ENCODE measurements at regions not wholly inside any gene's neighbourhood (a gene's known extent, or its start where the extent isn't known, plus 50 kb on each side); places are given as distances from the start of the nearest gene placed in this dataset.

DNA sequence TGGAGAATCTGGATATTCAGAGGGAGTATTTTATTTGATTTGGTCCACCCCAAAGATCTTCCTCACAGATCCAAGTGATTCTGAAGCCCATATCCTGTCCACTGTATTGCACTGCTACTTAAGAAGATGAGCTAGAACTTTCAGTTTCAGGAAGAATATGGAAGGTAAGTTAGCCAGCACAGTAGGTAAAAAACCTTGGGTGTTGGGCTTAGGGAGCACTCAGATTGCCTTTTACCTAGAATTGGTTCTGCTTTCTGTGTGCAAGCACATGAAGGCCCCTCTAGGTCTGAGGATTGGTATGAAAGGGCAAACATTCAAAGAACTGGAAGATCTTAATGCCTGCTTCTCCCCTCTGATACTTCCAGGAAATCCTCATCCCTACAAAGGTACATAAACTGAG lies 146.7 kb upstream of the COL1A2 start:
- Histone ChIP-seq H3K4me3 (ENCODE audit: low read length) (no peak overlapping the region), H3K27me3 (ENCODE audit: insufficient read depth, low read length) (no peaks in the 10 kb centered on the region), H3K9me3 (ENCODE audit: low read depth, low read length) (no peaks in the 10 kb centered on the region), H3K4me1 (ENCODE audit: insufficient read depth, low read length) (no peaks in the 10 kb centered on the region)

DNA sequence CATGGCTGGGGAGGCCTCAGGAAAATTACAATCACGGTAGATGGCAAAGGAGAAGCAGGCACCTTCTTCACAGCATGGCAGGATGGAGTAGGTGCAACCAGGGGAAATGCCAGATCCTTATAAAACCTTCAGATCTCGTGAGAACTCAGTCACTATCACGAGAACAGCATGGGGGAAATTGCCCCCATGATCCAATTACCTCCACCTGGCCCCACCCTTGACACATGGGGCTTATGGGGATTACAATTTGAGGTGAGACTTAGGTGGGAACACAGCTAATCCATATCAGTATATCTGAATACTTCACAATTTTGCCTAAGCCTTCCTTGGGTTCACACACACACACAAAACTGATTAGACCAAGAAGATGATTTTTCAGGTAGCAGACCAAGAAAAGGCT lies 145.1 kb upstream of the COL1A2 start:
- Histone ChIP-seq H3K27me3 (ENCODE audit: insufficient read depth, low read length) (no peaks in the 10 kb centered on the region), H3K4me3 (ENCODE audit: low read length) (no peak overlapping the region), H3K9me3 (ENCODE audit: low read depth, low read length) (no peaks in the 10 kb centered on the region), H3K4me1 (ENCODE audit: insufficient read depth, low read length) (no peaks in the 10 kb centered on the region)

DNA sequence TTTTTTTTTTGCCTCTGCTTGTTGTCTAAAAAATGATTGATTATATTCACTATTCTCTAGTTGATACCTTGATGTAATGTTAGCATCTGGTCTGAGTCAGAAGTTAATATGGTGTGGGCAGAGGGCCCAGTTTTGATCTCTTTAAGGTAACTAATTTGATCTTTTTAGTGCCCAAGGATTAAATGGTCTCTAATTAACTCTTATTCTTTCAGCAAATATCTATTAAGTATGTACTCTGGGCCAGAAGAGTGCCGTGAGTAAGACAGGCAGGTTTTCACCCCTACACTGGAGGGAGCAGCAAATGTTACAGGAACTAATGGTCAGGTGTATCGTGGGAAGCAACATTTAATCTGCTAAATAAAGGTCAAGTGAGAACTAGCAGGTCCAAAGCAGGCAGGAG lies 144.6 kb upstream of the COL1A2 start:
- Histone ChIP-seq H3K4me3 (ENCODE audit: low read length) (no peak overlapping the region), H3K4me1 (ENCODE audit: insufficient read depth, low read length) (no peaks in the 10 kb centered on the region), H3K9me3 (ENCODE audit: low read depth, low read length) (no peaks in the 10 kb centered on the region), H3K27me3 (ENCODE audit: insufficient read depth, low read length) (no peaks in the 10 kb centered on the region)

DNA sequence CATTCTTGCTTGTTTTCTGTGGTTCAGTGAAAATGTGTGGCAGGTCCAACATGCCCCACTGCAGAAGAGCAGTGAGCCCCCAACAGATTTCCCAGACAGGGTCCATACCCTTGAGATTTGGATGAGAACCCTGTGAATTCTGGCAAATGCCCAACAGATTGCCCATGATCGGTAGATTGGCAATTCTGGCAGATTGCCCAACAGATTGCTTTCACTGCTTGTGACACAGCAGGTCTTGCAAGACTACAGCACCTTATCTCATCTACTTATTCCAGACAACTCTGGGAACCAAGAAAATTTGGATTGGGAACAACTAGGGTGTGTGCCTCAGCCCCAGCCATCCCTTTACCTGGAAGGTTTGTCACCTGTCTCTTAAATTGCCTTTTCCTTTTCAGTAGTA lies 143.7 kb upstream of the COL1A2 start:
- Histone ChIP-seq H3K4me1 (ENCODE audit: insufficient read depth, low read length) (no peaks in the 10 kb centered on the region), H3K4me3 (ENCODE audit: low read length) (no peak overlapping the region), H3K27me3 (ENCODE audit: insufficient read depth, low read length) (no peaks in the 10 kb centered on the region), H3K9me3 (ENCODE audit: low read depth, low read length) (no peaks in the 10 kb centered on the region)

DNA sequence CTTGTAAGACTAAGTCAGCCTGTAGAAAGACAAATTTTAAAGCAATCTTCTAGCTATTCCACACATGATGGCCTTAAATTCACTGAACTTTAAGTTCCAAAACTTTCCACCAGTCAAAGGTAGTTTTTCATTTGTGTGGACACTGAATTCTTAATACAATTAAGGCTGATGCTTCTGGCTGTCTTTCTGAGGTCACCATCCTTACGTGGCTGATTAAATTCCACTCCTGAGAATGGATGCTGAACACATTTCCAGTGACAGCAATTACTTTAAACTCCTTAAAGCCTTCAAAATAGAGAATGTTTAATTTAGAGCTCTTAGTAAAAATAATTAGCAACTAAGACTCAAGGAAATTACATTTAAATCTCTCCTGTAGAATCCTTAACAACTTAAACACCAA lies 142.6 kb upstream of the COL1A2 start:
- no peaks in the 10 kb centered on the region for H3K4me1 ChIP-seq (ENCODE audit: insufficient read depth, low read length)
- no peak overlapping the region for H3K4me3 ChIP-seq (ENCODE audit: low read length)
- H3K27me3 ChIP-seq (ENCODE audit: insufficient read depth, low read length), result no peaks in the 10 kb centered on the region
- H3K9me3 ChIP-seq (ENCODE audit: low read depth, low read length), result no peaks in the 10 kb centered on the region

DNA sequence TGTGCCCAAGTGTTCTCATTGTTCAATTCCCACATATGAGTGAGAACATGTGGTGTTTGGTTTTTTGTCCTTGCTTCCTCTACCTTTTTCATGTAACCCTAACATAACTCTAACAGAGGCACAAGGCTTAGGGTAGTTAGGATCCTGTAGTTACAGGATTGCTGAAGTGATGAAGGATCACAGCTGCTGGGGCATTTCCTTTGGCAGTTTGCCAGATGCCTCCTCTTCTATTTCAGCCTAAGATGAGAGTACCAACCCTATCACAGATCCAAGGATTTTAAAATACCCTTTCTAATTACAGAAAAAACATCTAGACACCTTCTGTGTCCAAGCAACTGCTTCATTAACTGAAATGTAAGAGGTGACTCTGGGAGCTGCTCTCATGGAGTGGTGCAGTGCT lies 141.7 kb upstream of the COL1A2 start:
- Histone ChIP-seq H3K4me1 (ENCODE audit: insufficient read depth, low read length) (no peaks in the 10 kb centered on the region), H3K4me3 (ENCODE audit: low read length) (no peak overlapping the region), H3K27me3 (ENCODE audit: insufficient read depth, low read length) (no peaks in the 10 kb centered on the region), H3K9me3 (ENCODE audit: low read depth, low read length) (no peaks in the 10 kb centered on the region)

DNA sequence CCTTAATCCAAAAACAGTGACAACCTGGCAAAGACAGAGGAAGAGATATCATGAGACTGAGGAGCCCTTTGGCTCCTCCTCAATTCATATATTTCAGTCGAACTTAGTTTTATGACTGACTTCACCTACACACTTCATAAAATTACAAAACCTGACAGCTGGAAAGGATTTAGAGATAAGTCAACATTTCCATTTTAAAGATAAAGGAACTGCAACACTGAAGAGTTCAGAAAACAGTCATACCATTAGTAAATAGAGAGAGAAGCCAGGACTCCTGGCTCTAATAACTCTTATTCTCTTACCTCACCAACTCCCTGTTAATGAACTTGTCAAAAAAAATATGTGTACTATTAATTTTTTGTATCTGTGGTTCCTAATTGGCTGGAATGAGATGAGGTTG lies 141.0 kb upstream of the COL1A2 start:
- no peak overlapping the region for H3K4me3 ChIP-seq (ENCODE audit: low read length)
- no peaks in the 10 kb centered on the region for H3K27me3 ChIP-seq (ENCODE audit: insufficient read depth, low read length)
- no peaks in the 10 kb centered on the region for H3K9me3 ChIP-seq (ENCODE audit: low read depth, low read length)
- no peaks in the 10 kb centered on the region for H3K4me1 ChIP-seq (ENCODE audit: insufficient read depth, low read length)

DNA sequence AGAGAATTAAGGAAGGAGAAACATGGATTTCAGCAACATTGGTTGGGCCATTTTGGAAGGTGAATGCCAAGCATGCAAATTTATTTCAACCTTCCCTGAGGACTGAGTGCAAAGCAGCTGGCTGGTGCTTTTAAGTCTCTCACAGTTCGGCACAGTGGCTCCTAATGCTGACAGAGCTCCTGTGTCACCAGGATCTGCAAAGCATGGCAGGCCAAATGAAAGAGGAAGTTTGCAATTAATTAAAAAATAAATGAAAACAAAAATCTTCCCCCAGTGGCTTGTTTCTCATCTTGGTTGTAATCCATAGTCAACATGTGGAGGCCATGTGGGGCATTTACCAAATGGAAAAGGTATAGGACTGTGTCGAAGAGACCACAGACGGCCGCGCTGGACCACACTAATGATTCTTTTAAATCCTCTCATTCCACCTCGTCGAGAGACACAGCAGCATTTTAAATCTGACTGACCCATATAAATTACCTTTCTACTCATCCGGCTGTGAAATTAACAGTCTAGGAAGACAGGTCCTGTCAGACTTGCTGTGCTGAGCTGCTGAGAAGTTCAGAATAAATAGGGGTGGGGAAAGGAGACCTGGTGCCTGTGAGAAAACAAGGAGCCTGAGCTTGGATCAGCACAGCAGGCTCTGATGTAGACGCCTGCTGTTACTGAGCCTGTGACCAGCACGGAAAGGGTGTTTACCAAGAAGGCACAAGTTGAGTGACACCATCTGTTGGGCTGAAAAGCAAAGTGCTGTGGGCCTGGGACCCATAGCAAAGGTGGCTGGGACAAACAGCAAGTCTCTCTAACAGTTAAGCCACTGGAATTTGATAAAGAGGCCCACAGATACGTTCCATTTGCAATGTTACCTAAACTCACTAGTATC lies 136.0 kb upstream of the COL1A2 start:
- no peak overlapping the region for H3K4me3 ChIP-seq (ENCODE audit: low read length)
- H3K9me3 ChIP-seq (ENCODE audit: low read depth, low read length), result no peaks in the 10 kb centered on the region
- H3K4me1 ChIP-seq (ENCODE audit: insufficient read depth, low read length), result no peaks in the 10 kb centered on the region
- peaks cover 3% of the 10 kb centered on the region for H3K27me3 ChIP-seq (ENCODE audit: insufficient read depth, low read length)

DNA sequence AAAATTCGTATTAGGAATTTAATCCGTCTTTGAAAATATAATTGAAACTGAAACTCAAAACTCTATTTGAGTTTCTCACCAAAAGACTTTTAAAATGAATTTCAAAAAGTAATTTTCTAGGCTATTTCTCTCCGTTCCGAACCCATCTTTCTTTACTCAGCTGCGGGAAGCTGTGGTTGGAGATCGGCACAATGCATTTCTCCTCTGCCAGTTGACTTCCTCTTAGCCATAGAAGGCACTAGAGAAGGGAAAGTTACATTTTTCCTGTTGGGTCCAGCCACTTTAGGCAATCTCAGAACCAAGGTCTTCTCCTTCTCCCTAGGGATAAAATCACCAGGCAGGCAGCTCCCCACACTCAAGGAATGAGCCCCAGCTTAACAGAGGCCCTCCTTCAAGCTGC lies 133.6 kb upstream of the COL1A2 start:
- H3K4me3 ChIP-seq (ENCODE audit: low read length), result no peak overlapping the region
- H3K9me3 ChIP-seq (ENCODE audit: low read depth, low read length), result no peaks in the 10 kb centered on the region
- H3K27me3 ChIP-seq (ENCODE audit: insufficient read depth, low read length), result peaks cover 3% of the 10 kb centered on the region
- no peaks in the 10 kb centered on the region for H3K4me1 ChIP-seq (ENCODE audit: insufficient read depth, low read length)

DNA sequence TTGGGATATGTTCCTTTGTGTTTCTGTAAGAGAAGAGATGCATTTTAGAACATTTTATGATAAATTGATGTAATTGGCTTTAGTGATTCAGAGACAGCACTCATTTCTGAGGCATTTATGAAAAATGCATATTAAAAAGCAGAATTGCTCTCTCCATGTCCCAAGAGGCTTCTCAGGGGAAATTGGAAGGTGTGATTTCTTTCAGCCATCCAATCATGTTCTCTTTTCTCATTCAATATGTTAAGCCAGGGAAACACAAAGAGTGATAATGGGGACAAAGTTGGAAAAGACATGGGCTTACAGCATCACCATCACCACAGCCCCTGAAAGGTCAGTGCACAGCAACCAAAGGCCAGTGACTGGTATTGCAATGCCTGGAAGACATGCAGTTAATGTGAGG lies 129.9 kb upstream of the COL1A2 start:
- Histone ChIP-seq H3K4me1 (ENCODE audit: insufficient read depth, low read length) (no peaks in the 10 kb centered on the region), H3K27me3 (ENCODE audit: insufficient read depth, low read length) (peaks cover 3% of the 10 kb centered on the region), H3K9me3 (ENCODE audit: low read depth, low read length) (no peaks in the 10 kb centered on the region), H3K4me3 (ENCODE audit: low read length) (no peak overlapping the region)

DNA sequence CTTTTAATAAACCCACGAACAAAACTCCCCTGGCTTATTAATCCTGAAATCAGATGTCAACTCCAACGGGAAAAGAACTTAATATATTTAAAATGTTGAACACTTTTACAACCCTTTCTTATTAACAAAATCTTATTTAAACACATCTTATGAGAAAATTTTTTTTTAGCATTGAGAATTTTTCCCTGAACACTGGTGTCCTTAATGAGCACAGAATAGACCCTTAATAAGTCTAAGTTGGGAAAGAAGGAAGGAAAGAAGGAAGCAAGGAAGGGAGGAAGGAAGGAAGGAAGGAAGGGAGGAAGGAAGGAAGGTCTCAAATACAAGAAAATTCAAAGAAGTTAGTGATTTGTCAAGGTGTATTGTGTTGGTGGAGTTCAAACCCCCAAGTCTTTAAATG lies 129.2 kb upstream of the COL1A2 start:
- H3K4me1 ChIP-seq (ENCODE audit: insufficient read depth, low read length), result no peaks in the 10 kb centered on the region
- H3K27me3 ChIP-seq (ENCODE audit: insufficient read depth, low read length), result peaks cover 3% of the 10 kb centered on the region
- H3K4me3 ChIP-seq (ENCODE audit: low read length), result no peak overlapping the region

DNA sequence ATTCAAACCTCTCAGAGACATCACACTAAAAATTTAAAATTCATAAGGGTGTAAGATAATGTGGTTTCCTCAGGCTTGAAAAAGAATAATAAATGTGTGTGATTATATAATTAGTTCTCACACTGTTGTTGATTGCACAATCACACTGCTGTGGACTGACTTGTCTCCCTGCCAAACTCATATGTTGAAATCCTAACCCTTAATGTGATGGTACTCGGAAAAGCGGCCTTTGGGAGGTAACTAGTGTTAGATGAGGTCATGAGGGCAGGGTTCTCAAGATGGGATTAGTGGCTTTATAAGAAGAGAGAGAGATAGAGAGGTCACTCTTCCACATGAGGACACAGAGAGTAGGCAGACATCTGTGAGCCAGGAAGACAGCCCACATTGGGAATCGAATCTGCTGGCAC lies 128.5 kb upstream of the COL1A2 start:
- Histone ChIP-seq H3K9me3 (ENCODE audit: low read depth, low read length) (no peaks in the 10 kb centered on the region), H3K4me3 (ENCODE audit: low read length) (no peak overlapping the region), H3K4me1 (ENCODE audit: insufficient read depth, low read length) (no peaks in the 10 kb centered on the region), H3K27me3 (ENCODE audit: insufficient read depth, low read length) (peaks cover under 1% of the 10 kb centered on the region)

More for the DNA sequence above, 129.2 kb upstream of the COL1A2 start:
- no peaks in the 10 kb centered on the region for H3K9me3 ChIP-seq (ENCODE audit: low read depth, low read length)

DNA sequence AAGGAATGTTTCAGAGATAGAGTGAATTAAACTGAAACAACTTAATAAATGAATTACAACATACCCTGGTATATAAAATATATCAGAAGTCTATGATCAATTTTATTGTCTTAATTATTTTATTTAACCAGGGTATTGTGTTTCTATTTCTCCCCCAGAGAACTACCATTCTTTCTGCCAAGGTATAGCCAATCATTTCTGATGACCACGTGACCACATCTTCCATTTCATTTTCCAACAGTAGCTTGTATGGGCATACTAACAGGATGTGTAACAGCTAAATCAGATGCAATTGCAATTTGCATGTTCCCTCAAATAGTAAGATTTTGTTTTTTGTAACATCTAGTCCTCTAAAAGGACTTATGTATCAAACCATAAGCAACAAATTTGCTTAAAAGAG lies 123.9 kb upstream of the COL1A2 start:
- Histone ChIP-seq H3K4me1 (ENCODE audit: insufficient read depth, low read length) (no peaks in the 10 kb centered on the region), H3K9me3 (ENCODE audit: low read depth, low read length) (no peaks in the 10 kb centered on the region), H3K4me3 (ENCODE audit: low read length) (no peak overlapping the region), H3K27me3 (ENCODE audit: insufficient read depth, low read length) (no peaks in the 10 kb centered on the region)

DNA sequence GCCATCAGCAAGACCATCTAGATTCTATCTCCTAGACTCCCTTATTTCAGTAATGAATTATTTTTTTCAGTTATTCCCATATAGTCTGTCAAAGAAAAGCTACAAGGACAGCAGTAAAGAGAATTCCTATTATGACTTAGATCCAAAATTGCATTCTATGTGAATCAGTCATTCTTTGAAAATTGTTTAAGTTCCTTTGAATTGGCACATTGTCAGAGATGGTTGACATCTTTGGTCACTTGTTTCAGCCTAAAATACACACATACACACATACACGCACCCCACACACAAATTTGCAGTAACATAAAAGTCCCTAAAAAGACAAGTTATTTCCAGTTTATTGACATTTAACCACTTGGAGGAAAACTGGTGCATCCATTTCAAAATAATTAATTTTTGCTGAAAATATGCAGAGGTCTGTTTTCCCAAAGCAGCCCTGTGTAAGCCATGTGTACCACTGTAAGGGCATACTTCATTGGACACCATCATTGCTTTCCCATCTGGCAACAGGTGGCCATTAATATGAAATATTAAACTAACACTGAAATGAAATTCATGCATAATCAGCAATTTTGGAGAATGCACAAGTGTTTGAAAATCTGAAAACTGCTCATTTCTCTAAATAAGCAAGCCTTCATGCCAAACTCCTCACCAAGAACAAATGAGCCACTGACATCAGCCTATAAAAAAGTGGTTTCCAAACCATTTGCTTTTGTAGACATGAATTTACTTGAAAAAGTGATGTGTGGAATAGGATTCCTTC lies 121.7 kb upstream of the COL1A2 start:
- H3K9me3 ChIP-seq (ENCODE audit: low read depth, low read length), result no peaks in the 10 kb centered on the region
- H3K4me1 ChIP-seq (ENCODE audit: insufficient read depth, low read length), result no peaks in the 10 kb centered on the region
- no peak overlapping the region for H3K4me3 ChIP-seq (ENCODE audit: low read length)
- H3K27me3 ChIP-seq (ENCODE audit: insufficient read depth, low read length), result no peaks in the 10 kb centered on the region

DNA sequence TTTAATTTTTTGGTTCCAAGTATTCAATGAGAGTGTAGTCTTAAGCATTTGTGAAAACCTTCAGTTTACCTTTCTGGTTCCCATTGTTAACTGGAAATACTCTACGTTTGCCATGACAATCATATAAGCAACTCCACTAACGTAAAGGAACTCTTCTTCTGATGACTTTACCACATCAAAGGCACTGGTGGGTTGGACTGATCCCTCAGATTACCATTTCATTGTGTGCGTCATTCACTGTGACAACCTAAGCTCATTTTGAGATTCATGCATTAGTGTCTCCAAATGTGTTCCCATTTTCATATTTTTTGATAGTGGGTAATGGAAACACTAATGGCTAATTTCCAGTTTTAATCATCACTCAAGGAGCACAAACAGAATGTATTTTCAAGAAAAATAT lies 119.9 kb upstream of the COL1A2 start:
- Histone ChIP-seq H3K4me3 (ENCODE audit: low read length) (no peak overlapping the region), H3K9me3 (ENCODE audit: low read depth, low read length) (no peaks in the 10 kb centered on the region), H3K4me1 (ENCODE audit: insufficient read depth, low read length) (no peaks in the 10 kb centered on the region), H3K27me3 (ENCODE audit: insufficient read depth, low read length) (no peaks in the 10 kb centered on the region)

DNA sequence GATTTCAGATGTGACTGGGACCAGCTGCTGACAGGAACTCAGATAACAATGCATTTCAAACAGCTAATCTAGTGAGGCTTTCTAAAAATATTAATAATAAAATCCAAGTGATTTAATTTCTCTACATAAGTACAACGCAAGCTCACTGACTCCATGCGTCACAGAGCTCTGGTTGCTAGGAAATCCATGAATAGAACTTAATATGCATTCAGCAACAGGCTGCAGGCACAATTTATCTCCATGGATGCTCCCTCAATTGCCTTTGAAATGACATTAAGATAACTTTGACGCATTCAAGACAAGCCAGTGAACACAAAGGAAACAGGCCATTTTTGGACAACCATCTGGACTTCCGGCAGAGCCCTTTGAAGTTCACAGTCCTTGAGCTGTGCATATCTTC lies 118.7 kb upstream of the COL1A2 start:
- Histone ChIP-seq H3K27me3 (ENCODE audit: insufficient read depth, low read length) (no peaks in the 10 kb centered on the region), H3K9me3 (ENCODE audit: low read depth, low read length) (no peaks in the 10 kb centered on the region), H3K4me3 (ENCODE audit: low read length) (no peak overlapping the region), H3K4me1 (ENCODE audit: insufficient read depth, low read length) (no peaks in the 10 kb centered on the region)
